ENCODE measurements at regions not wholly inside any gene's neighbourhood (a gene's known extent, or its start where the extent isn't known, plus 50 kb on each side); places are given as distances from the start of the nearest gene placed in this dataset.

DNA sequence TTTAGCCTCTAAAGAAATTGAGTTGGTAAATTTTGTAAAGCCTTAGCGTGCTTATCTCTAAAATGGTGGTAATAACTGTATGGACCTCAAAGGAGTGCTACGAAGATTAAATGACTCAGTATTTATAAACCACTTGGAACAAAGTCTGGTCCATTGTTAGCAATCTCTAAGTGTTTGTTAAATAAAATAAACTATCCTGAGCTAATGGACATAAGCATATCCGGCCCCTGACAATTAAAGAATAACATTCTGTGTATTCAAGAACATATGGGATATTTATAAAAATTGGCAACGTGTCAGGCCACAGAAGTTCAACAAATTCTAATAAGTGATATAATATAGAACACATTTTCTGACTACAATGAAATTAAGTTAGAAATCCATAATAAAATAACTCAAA lies 71.0 kb downstream of the MYEOV start:
- ATAC-seq (no peak), DNase-seq (ENCODE audit: low spot score) (no peak)

DNA sequence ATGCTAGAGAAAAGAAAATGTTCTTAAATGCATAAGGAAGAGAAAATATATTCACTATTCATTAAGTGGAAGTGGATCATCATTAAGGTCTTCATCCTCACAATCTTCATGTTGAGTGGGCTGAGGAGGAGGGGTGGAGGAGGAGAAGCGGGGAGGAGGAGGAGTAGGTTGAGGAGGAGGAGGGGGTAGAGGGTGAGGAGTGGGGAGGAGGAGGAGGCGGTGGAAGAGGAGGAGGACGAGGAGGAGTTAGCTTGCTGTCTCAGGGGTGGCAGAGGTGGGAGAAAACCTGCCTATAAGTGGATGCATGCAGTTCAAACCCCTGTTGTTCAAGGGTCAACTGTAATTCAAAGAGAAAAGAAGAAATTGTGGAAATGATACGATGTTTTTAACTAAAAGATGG lies 71.6 kb downstream of the MYEOV start:
- ATAC-seq (no peak), DNase-seq (ENCODE audit: low spot score) (peak; percentile 27)

GRCh38 chr11:69366591-69366990 lies 72.6 kb downstream of the MYEOV start:
- DNase-seq (ENCODE audit: low spot score) (peak; percentile 28), ATAC-seq (no peak)

GRCh38 chr11:69367211-69367964 lies 73.4 kb downstream of the MYEOV start:
- ATAC-seq (no peak), DNase-seq (ENCODE audit: low spot score) (peak; percentile 24)

DNA sequence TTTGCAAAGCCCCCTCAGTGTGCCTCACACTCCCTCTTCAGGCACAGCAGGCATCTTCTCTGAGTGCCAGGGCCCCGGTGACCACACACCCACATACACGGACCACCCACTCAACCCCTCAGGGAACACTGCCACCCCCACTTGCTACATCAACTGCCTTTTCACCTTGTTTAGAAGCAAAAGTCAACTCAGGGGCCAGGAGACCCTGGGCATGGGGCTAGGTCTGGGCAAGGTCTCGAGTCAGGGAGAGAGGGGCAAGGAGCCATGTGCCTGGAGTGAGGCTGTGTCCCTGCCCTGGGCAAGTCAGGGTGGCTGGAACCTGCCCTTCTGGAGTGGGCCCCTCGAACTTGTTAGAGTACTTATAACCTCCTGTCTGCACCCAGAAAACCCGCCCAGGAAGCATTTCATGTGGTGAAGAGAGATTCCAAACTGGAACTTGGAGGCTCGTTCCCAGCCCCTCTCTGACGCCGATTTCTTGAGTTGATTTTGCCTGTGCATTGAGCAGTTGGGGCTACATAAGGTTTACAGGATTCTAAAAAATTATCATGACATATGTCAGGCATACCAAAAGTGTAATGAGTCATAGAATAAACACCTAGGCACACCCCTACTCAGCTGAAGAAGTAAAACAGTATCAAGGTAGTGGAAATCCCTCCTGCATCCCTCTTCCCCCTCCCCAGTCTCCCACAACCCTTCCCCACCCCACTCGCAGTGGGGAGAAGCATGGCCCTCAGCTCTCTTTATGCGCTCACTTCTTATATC lies 74.3 kb downstream of the MYEOV start:
- ATAC-seq = no peak
- DNase-seq (ENCODE audit: low spot score) = peak; percentile 26

DNA sequence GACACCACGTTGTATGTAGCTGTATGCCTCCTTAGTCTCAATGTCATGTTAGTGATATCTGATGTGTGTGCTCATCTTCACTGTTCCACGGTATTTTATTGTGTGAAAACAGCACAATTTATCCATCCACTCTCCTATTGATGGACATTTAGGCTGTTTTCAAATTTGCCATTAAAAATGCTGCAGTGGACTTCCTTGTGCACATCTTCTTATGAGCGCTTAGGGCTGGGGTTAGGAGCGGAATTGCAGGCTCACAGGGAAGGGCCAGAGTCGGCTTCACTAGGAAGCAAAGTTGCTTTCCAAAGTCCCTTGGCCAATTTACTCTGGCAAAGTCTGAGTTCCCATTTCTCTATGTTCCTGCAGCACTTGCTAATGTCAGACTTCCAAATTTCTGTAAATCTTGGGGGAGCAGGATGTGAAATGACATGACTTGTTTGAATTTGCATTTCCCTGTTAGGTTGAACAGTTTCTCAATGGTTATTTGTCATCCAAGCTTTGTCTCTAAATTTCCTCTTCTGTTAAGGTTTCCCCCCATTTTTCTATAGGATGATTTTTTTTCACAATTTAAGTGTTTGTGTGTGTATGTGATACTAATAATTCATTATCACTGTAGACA lies 75.4 kb downstream of the MYEOV start:
- ATAC-seq (no peak), DNase-seq (ENCODE audit: low spot score) (no peak)

- ATAC-seq = no peak
- DNase-seq (ENCODE audit: low spot score) = peak; percentile 36
These were observed 76.0 kb downstream of the MYEOV start for GRCh38 chr11:69369945-69370344.

DNA sequence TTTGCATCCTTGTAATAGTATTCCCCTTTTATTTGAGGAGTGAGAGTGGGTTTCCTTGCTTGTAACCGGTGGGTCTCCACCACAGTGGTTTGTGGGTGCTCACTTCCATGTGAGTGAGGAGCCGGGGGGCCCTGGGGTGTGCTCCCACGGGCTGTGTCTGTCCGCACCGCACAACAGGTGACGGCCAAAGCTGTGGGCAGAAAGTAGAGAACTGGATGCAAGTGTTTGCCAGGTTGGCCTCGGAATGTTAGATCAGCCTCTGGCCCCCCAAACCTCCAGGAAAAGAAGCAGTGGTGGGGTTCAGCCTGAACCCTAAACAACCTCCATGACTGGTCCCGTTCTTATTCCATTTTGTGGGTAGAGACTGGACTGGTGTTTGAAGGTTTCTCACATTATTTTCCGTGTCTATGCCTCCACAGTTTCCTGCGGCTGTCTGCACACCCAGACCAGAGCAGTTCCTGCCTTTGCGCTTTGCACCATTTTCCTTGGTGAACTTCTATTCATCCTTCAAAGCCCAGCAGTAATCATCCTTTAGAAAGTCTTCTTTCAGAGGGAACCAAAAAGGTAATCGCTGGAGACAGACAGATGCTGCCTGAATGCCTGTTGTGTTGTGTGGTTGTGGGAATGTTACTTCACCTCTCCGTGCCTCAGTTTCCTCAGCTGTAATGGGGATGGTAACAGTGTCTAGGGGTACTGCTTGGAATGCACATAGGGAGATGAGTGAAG lies 77.2 kb downstream of the MYEOV start:
- DNase-seq (ENCODE audit: low spot score) = peak; percentile 34
- ATAC-seq = no peak

GRCh38 chr11:69371731-69372588 lies 78.0 kb downstream of the MYEOV start:
- ATAC-seq = no peak
- peak; percentile 36 for DNase-seq (ENCODE audit: low spot score)

DNA sequence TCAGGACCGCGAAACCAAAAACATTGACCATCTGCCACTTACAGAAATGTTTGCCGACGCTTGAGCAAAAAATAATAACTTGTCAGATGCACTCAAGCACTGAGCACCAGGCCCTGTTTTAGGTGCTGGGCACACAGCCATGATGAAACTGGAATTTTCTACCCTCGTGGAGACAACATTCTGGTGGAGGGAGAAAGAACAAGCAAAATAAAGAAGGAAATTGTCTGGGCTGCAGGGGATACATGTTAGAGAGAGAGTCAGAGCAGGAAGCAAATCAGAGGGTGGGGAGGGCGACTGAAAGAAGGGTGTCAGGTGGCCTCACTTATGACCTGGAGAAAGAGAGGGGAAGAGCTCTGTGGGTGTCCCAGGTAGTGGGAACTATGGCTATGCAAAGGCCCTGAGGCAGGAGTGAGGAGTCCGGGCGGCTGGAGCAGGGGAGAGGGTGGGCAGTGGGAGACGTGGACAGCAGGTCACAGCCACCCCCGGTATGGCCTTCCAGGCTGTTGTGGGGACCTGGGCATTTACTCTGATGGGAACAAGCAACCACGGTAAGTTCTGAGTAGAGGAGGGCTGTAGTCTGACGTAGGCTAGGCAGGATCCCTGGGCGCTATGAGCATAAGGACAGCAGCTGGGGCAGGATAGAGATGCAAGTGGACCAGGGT lies 78.8 kb downstream of the MYEOV start:
- DNase-seq (ENCODE audit: low spot score) = peak; percentile 33
- no peak for ATAC-seq

- ATAC-seq (no peak), DNase-seq (ENCODE audit: low spot score) (no peak)
These were observed 79.3 kb downstream of the MYEOV start for GRCh38 chr11:69373251-69373635.

GRCh38 chr11:69374110-69374945 lies 80.4 kb downstream of the MYEOV start:
- ATAC-seq (no peak), DNase-seq (ENCODE audit: low spot score) (peak; percentile 41)

DNA sequence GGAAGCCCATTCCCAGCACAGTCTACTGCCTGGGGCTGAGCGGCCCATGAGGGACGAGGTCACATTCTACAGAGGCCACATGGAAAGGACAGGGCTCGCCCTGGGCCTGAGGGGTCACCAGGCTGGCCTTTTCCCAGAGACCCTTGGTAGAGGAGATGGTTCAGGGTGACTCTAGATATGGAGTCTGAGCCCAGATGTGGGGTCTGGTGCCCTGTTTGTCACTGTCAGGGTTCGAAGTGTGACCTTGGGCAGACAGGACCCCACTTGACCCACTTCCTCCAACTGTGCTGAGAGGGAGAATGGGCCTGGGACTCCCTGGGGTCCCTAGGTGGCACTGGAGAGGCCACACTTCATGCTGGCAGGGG lies 81.0 kb downstream of the MYEOV start:
- no peak for DNase-seq (ENCODE audit: low spot score)
- no peak for ATAC-seq

DNA sequence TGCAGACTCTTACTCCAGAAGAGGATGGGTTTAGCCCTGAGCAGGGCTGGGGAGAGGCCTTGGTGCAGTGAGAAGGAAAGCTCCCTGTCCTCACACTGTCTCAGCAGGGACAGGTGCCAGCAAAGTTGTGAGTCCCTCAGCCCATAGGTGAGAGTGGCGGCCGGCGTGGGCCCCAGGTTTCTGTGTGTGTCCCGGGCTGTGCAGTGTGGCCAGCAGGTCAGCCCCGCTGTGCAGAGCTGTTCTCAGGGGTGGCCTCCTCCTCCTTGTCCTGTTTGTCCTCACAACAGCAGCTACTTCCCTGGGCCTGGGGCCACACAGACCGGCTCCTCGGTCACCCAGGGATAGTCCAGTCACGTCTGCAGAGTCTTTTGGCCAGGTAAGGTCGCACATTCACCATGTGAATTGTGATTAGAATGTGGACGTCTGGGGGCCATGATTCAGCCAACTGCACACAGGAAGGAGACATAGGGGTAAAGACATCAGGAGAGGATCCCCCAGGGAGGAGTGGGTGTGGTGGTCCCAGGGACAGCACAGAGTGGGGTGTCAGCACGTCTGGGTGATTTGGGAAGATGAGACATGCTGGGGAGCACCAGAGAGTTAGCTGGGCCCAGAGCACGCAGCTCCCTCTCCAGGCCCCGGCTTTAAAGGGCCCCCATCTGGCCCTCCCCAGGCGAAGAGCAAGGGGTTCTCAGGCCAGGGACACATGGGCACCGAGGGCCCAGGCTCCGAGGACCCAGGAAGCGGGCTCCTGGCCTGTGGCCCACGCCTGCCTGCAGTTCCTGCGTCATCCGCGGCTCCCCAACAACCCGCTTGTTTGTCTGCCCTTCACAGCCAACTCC lies 81.6 kb downstream of the MYEOV start:
- no peak for ATAC-seq
- DNase-seq (ENCODE audit: low spot score) = peak; percentile 41

GRCh38 chr11:69376155-69377028 lies 82.4 kb downstream of the MYEOV start:
- ATAC-seq = no peak
- peak; percentile 38 for DNase-seq (ENCODE audit: low spot score)

- ATAC-seq (no peak), DNase-seq (ENCODE audit: low spot score) (peak; percentile 33)
These were observed 83.3 kb downstream of the MYEOV start for GRCh38 chr11:69377029-69377952.

All from left lobe of liver (tissue), 2 donors.